ENCODE measurements at regions not wholly inside any gene's neighbourhood (a gene's known extent, or its start where the extent isn't known, plus 50 kb on each side); places are given as distances from the start of the nearest gene placed in this dataset.

GRCh38 chr11:134738581-134738980 lies 326.5 kb upstream of the B3GAT1 start:
- Histone ChIP-seq H3K36me3 (ENCODE audit: control insufficient read depth in 2 of 4, insufficient read depth in 4 of 4, low read length in 3 of 4) (no peaks in the 10 kb centered on the region), H2BK12ac (ENCODE audit: low read depth, low read length) (peak overlapping the region; percentile 86), H3K23ac (ENCODE audit: insufficient read length) (no peak overlapping the region), H2AFZ (ENCODE audit: low read length) (no peak overlapping the region), H2BK5ac (ENCODE audit: low read depth, low read length) (peak overlapping the region; percentile 60; the same call in 1 of the 2 replicates), H3K56ac (replicated peaks; ENCODE audit: insufficient read length, low read depth, low read length) (no peak overlapping the region), H4K20me1 (replicated peaks in 1 of 2; ENCODE audit: control insufficient read depth in 1 of 2, insufficient read depth in 2 of 2, low read length in 2 of 2) (peaks cover 0 to 8% of the 10 kb centered on the region in 2 experiments), H3K27ac (ENCODE audit: low read depth, low read length) (no peak overlapping the region; the same call in 1 of the 2 replicates), H2BK120ac (replicated peaks; ENCODE audit: low read depth, low read length) (no peak overlapping the region), H4K8ac (ENCODE audit: extremely low read depth, insufficient read depth, low read length) (no peak overlapping the region), H4K5ac (ENCODE audit: insufficient read length, low read depth, low read length) (no peak overlapping the region), H3K27me3 (replicated peaks in 1 of 4; ENCODE audit: control insufficient read depth in 3 of 4, extremely low read depth in 1 of 4, insufficient read depth in 3 of 4, low read length in 3 of 4) (peaks cover 0 to 3% (median 0%) of the 10 kb centered on the region in 4 experiments; a peak in 1 of 7 replicates), H3K79me2 (ENCODE audit: control insufficient read depth in 1 of 2, insufficient read depth in 2 of 2, low read length in 2 of 2) (no peaks in the 10 kb centered on the region), H3K14ac (ENCODE audit: insufficient read length) (no peak overlapping the region), H3K9ac (replicated peaks in 1 of 4; ENCODE audit: extremely low read depth in 1 of 4, low read depth in 3 of 4, low read length in 3 of 4) (no peak overlapping the region), H3K79me1 (ENCODE audit: low read depth, low read length) (0 out of 2 replicates have a peak, but pooled peaks cover 3% of the 10 kb centered on the region), H3K23me2 (ENCODE audit: low read depth, low read length) (peaks cover 18% of the 10 kb centered on the region), H3K9me3 (ENCODE audit: insufficient read depth in 2 of 2, low read depth in 1 of 2, low read length in 1 of 2) (no peaks in the 10 kb centered on the region; a peak in 1 of 4 replicates), H3K4ac (replicated peaks; ENCODE audit: insufficient read length, low read depth, low read length) (no peak overlapping the region), H2BK15ac (ENCODE audit: low read length) (peak overlapping the region; percentile 93), H3K4me2 (ENCODE audit: insufficient read depth in 1 of 2, low read depth in 2 of 2, low read length in 2 of 2) (0 out of 4 replicates have a peak overlapping the region, but pooled peaks of 1 of the 2 experiments have one; percentile 14), H2AK5ac (ENCODE audit: low read depth, low read length) (peak overlapping the region; percentile 99), H4K91ac (replicated peaks; ENCODE audit: insufficient read length, low read length) (peak overlapping the region; percentile 61), H3K18ac (ENCODE audit: extremely low read depth, low read length) (no peak overlapping the region), H3K4me3 (ENCODE audit: extremely low read depth in 1 of 4, insufficient read depth in 2 of 4, low read depth in 3 of 4, low read length in 4 of 4) (no peak overlapping the region), H3K4me1 (replicated peaks in 1 of 4; ENCODE audit: control insufficient read depth in 3 of 4, insufficient read depth in 4 of 4, low read length in 3 of 4) (peaks cover 0 to 8% (median 6%) of the 10 kb centered on the region in 4 experiments; a peak in 6 of 7 replicates), H2BK20ac (ENCODE audit: low read length) (0 out of 2 replicates have a peak overlapping the region, but pooled peaks have one; percentile 86)
- 97% methylated on average over 22 of the region's 22 CpGs; no CpG with 5 or more reads in 1 of the 2 experiments for WGBS, 2 experiments (ENCODE audit: extremely low coverage in 1 of 2, insufficient coverage in 1 of 2, insufficient read length in 1 of 2, insufficient replicate concordance in 2 of 2, low coverage in 1 of 2, low lambda C conversion rate in 2 of 2, missing lambda C conversion rate in 1 of 2)
- CTCF ChIA-PET (ENCODE audit: partially characterized antibody), result interaction anchor here (0.6 to 1.7 kb wide), 4 partner anchors 12 to 162 kb away, joined by 3 to 8 read pairs (median 3); no protein-coding TSS in a partner anchor
- no peak for DNase-seq (ENCODE audit: low read depth in 1 of 2, low spot score in 2 of 2)
- FAIRE-seq, result no peak
- POLR2A ChIA-PET (ENCODE audit: partially characterized antibody), result no interaction called here
- TF ChIP-seq, protein P1, sequence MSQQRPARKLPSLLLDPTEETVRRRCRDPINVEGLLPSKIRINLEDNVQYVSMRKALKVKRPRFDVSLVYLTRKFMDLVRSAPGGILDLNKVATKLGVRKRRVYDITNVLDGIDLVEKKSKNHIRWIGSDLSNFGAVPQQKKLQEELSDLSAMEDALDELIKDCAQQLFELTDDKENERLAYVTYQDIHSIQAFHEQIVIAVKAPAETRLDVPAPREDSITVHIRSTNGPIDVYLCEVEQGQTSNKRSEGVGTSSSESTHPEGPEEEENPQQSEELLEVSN (IDR thresholded peaks at IDR 0.05), result no peak
- TF ChIP-seq SP2 (IDR thresholded peaks at IDR 0.05; ENCODE audit: low read length) (no peak), SP4 (IDR thresholded peaks at IDR 0.05; ENCODE audit: low read length) (no peak), CBX8 (IDR thresholded peaks at IDR 0.05; ENCODE audit: borderline replicate concordance, low read depth, low read length) (no peak), EGR1 (IDR thresholded peaks at IDR 0.05; ENCODE audit: borderline replicate concordance, low read depth, low read length) (no peak), CEBPB (IDR thresholded peaks at IDR 0.05; ENCODE audit: low read depth, low read length) (no peak), SIRT6 (IDR thresholded peaks at IDR 0.05; ENCODE audit: low read length) (no peak), SP1 (IDR thresholded peaks at IDR 0.05; ENCODE audit: low read depth, low read length) (no peak)
- TF ChIP-seq, protein P2, sequence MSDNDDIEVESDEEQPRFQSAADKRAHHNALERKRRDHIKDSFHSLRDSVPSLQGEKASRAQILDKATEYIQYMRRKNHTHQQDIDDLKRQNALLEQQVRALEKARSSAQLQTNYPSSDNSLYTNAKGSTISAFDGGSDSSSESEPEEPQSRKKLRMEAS (IDR thresholded peaks at IDR 0.05), result no peak
